ENCODE measurements at regions not wholly inside any gene's neighbourhood (a gene's known extent, or its start where the extent isn't known, plus 50 kb on each side); places are given as distances from the start of the nearest gene placed in this dataset.

DNA sequence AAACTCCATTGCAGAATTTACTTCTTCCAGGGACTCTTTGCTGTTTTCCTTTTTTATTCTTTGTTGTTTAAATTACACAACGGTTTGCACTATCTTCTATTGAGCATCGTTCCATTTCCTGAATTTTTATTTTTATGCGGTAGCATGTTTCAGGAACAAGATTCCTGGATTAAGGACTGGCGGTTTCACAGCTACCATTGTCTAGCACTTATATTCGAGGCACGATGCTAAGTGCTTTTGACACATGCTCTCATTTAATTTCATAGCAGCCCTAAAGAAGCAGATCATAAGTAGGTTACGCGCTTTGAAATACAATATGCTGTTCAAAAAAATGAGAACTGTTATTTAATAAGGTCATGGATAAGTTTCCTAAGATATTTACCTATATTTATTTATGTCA, 354.4 kb downstream of the ARL6IP6 start:
- Mint-ChIP-seq H3K9me3 (no peaks in the 10 kb centered on the region), H3K4me1 (no peaks in the 10 kb centered on the region), H3K4me3 (no peak overlapping the region), H3K27ac (no peak overlapping the region), H3K27me3 (ENCODE audit: insufficient read depth, low read depth, poor library complexity) (no peaks in the 10 kb centered on the region), H3K36me3 (ENCODE audit: low read depth) (no peaks in the 10 kb centered on the region)
- Histone ChIP-seq H3K27me3 (ENCODE audit: insufficient read depth) (no peaks in the 10 kb centered on the region), H3K79me2 (replicated peaks; ENCODE audit: insufficient read depth) (no peaks in the 10 kb centered on the region), H2AFZ (no peak overlapping the region; the same call in 1 of the 2 replicates), H3K27ac (ENCODE audit: low read depth) (no peak overlapping the region), H3K36me3 (ENCODE audit: insufficient read depth) (no peaks in the 10 kb centered on the region), H3K4me2 (no peak overlapping the region), H3F3A (replicated peaks; ENCODE audit: low read depth) (no peaks in the 10 kb centered on the region), H3K4me3 (no peak overlapping the region), H3K4me1 (ENCODE audit: insufficient read depth) (no peaks in the 10 kb centered on the region), H4K20me1 (replicated peaks; ENCODE audit: insufficient read depth) (no peaks in the 10 kb centered on the region), H3K9me2 (ENCODE audit: insufficient read depth) (no peaks in the 10 kb centered on the region)
- ATAC-seq = no peak
- no peak for DNase-seq (ENCODE audit: low spot score)
- TF ChIP-seq JUNB (IDR thresholded peaks at IDR 0.05; ENCODE audit: unreplicated experiment) (no peak), EZH2 (IDR thresholded peaks at IDR 0.05; ENCODE audit: low read depth, unreplicated experiment) (no peak), CREB1 (CRISPR knock-in tag; IDR thresholded peaks at IDR 0.05; ENCODE audit: low read depth) (no peak)
- TF ChIP-seq, protein P1, sequence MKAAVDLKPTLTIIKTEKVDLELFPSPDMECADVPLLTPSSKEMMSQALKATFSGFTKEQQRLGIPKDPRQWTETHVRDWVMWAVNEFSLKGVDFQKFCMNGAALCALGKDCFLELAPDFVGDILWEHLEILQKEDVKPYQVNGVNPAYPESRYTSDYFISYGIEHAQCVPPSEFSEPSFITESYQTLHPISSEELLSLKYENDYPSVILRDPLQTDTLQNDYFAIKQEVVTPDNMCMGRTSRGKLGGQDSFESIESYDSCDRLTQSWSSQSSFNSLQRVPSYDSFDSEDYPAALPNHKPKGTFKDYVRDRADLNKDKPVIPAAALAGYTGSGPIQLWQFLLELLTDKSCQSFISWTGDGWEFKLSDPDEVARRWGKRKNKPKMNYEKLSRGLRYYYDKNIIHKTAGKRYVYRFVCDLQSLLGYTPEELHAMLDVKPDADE (IDR thresholded peaks at IDR 0.05) = no peak

DNA sequence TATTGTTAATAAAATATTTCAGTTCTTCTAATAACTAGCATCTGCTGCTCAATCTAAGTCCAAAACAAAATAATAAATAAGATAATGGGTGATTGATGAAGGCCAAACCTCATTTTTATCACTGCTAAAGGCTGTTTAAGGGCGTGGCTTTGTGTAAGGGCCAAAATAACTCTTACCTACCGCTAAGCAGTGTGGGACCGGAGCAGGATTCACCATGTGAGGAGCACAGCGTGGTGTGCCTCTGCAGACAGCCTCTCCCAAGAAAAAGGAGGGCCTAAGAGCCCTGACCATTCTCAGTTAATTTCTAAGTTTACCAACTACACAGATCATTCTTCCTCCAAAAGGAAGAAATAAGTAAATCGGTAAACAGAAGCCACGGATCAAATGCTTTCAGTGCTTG, 353.7 kb downstream of the ARL6IP6 start:
- Mint-ChIP-seq H3K4me1 (no peaks in the 10 kb centered on the region), H3K27ac (no peak overlapping the region), H3K9me3 (no peaks in the 10 kb centered on the region), H3K4me3 (no peak overlapping the region), H3K36me3 (ENCODE audit: low read depth) (no peaks in the 10 kb centered on the region), H3K27me3 (ENCODE audit: insufficient read depth, low read depth, poor library complexity) (no peaks in the 10 kb centered on the region)
- no peaks in the 10 kb centered on the region for H3K9me2 ChIP-seq (ENCODE audit: insufficient read depth)
- no peak overlapping the region for H3K4me3 ChIP-seq
- ATAC-seq (peak; percentile 77), DNase-seq (ENCODE audit: low spot score) (peak; percentile 18)
- H3K27ac ChIP-seq (ENCODE audit: low read depth) = no peak overlapping the region
- peak overlapping the region; percentile 77; the same call in 1 of the 2 replicates for H2AFZ ChIP-seq
- TF ChIP-seq POLR2AphosphoS5 (IDR thresholded peaks at IDR 0.05; ENCODE audit: low read depth) = no peak
- no peak for TF ChIP-seq EZH2phosphoT487 (IDR thresholded peaks at IDR 0.05; ENCODE audit: unreplicated experiment)
- no peak for TF ChIP-seq EZH2 (IDR thresholded peaks at IDR 0.05; ENCODE audit: low read depth, unreplicated experiment)
- TF ChIP-seq, protein P1 (IDR thresholded peaks at IDR 0.05) = no peak
- no peaks in the 10 kb centered on the region for H3K27me3 ChIP-seq (ENCODE audit: insufficient read depth)
- H3K4me2 ChIP-seq = no peak overlapping the region
- H3K4me1 ChIP-seq (ENCODE audit: insufficient read depth) = no peaks in the 10 kb centered on the region
- H3K36me3 ChIP-seq (ENCODE audit: insufficient read depth) = no peaks in the 10 kb centered on the region
- H3K79me2 ChIP-seq (replicated peaks; ENCODE audit: insufficient read depth) = no peaks in the 10 kb centered on the region
- no peaks in the 10 kb centered on the region for H3F3A ChIP-seq (replicated peaks; ENCODE audit: low read depth)
- H4K20me1 ChIP-seq (replicated peaks; ENCODE audit: insufficient read depth) = no peaks in the 10 kb centered on the region

DNA sequence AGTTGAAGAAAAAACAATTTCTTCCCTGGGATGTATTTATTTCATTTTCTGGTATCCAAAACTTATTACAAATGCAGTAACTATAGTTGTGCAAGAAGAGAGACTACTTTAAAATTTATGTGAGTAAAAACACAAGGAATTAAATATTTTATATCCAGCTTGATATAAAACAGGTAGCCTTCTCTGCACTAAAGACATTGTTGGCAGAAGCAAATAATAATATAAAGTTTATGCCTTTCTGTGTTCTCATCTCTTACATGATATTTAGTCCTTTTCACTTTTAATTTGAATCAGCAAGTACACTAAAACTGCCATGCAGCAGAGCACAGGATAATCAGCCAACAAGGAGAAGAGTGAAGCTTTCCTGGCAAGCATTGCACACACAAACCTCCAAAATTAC, 352.7 kb downstream of the ARL6IP6 start:
- Mint-ChIP-seq H3K4me3 (no peak overlapping the region), H3K4me1 (no peaks in the 10 kb centered on the region), H3K27me3 (ENCODE audit: insufficient read depth, low read depth, poor library complexity) (no peaks in the 10 kb centered on the region), H3K9me3 (no peaks in the 10 kb centered on the region), H3K36me3 (ENCODE audit: low read depth) (no peaks in the 10 kb centered on the region), H3K27ac (no peak overlapping the region)
- Histone ChIP-seq H3K79me2 (replicated peaks; ENCODE audit: insufficient read depth) (no peaks in the 10 kb centered on the region), H3K36me3 (ENCODE audit: insufficient read depth) (no peaks in the 10 kb centered on the region), H2AFZ (no peak overlapping the region), H3F3A (replicated peaks; ENCODE audit: low read depth) (no peaks in the 10 kb centered on the region), H3K4me3 (no peak overlapping the region), H4K20me1 (replicated peaks; ENCODE audit: insufficient read depth) (no peaks in the 10 kb centered on the region), H3K9me2 (ENCODE audit: insufficient read depth) (no peaks in the 10 kb centered on the region), H3K4me2 (no peak overlapping the region), H3K27ac (ENCODE audit: low read depth) (no peak overlapping the region), H3K4me1 (ENCODE audit: insufficient read depth) (no peaks in the 10 kb centered on the region), H3K27me3 (ENCODE audit: insufficient read depth) (no peaks in the 10 kb centered on the region)
- ATAC-seq (no peak), DNase-seq (ENCODE audit: low spot score) (no peak)
- TF ChIP-seq STAT1 (IDR thresholded peaks at IDR 0.05; ENCODE audit: unreplicated experiment) (no peak), JUNB (IDR thresholded peaks at IDR 0.05; ENCODE audit: unreplicated experiment) (no peak), POLR2AphosphoS5 (IDR thresholded peaks at IDR 0.05; ENCODE audit: low read depth) (no peak), EZH2 (IDR thresholded peaks at IDR 0.05; ENCODE audit: low read depth, unreplicated experiment) (no peak)
- TF ChIP-seq, protein P2, sequence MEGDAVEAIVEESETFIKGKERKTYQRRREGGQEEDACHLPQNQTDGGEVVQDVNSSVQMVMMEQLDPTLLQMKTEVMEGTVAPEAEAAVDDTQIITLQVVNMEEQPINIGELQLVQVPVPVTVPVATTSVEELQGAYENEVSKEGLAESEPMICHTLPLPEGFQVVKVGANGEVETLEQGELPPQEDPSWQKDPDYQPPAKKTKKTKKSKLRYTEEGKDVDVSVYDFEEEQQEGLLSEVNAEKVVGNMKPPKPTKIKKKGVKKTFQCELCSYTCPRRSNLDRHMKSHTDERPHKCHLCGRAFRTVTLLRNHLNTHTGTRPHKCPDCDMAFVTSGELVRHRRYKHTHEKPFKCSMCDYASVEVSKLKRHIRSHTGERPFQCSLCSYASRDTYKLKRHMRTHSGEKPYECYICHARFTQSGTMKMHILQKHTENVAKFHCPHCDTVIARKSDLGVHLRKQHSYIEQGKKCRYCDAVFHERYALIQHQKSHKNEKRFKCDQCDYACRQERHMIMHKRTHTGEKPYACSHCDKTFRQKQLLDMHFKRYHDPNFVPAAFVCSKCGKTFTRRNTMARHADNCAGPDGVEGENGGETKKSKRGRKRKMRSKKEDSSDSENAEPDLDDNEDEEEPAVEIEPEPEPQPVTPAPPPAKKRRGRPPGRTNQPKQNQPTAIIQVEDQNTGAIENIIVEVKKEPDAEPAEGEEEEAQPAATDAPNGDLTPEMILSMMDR (conservative IDR thresholded peaks at IDR 0.05; ENCODE audit: low read depth in 2 of 2) = no peak

All from GM23338 (cell line).